Esophagus squamous epithelium (tissue), 5 donors: ENCODE measurements at regions not wholly inside any gene's neighbourhood (a gene's known extent, or its start where the extent isn't known, plus 50 kb on each side); places are given as distances from the start of the nearest gene placed in this dataset.

Source experiments
- DNase-seq: peaks from one replicate; lab custom pipeline; 2025; lab: John Stamatoyannopoulos, UW
- H3K27ac ChIP-seq, 4 donors: fragments of 200-600 bp; sonication (generic); one replicate each; pipeline ENCODE4 v1.5.1; 2016 to 2019; ENCODE audit warnings: mild to moderate bottlenecking in 1 of 4
- H3K27me3 ChIP-seq, 4 donors: fragments of 200-600 bp; sonication (generic); 1 replicate in 3 of 4; 2 replicates in 1 of 4; pipeline versions ENCODE4 v1.5.1 to v1.6.0; 2017 to 2021; ENCODE audit warnings: antibody characterized with exemption in 1 of 4
- H3K36me3 ChIP-seq, 3 donors: fragments of 200-600 bp; sonication (generic); one replicate each; pipeline ENCODE4 v1.5.1; 2016 to 2019
- H3K4me1 ChIP-seq, 3 donors: fragments of 200-600 bp; sonication (generic); one replicate each; pipeline ENCODE4 v1.5.1; 2017 to 2019
- H3K4me3 ChIP-seq, 4 donors: fragments of 200-600 bp; sonication (generic); 1 replicate in 3 of 4; 2 replicates in 1 of 4; pipeline ENCODE4 v1.5.1; 2016 to 2019; ENCODE audit warnings: mild to moderate bottlenecking in 2 of 4, moderate library complexity in 1 of 4
- H3K9me3 ChIP-seq, 3 donors: fragments of 200-600 bp; sonication (generic); one replicate each; pipeline ENCODE4 v1.5.1; 2016 to 2019
- POLR2A ChIP-seq, 4 donors: fragments of 450-650 bp; IDR thresholded peaks; one replicate each; pipeline ENCODE4 v1.6.1; 2017; ENCODE audit warnings: antibody characterized with exemption in 4 of 4, mild to moderate bottlenecking in 4 of 4, moderate library complexity in 3 of 4
- WGBS, 2 donors: methylation state at CpG; one replicate each; pipeline ENCODE4 v1.1.5; 2018; 5-methylcytosine and 5-hydroxymethylcytosine counted together
- intact Hi-C: fragments of 100-400 bp; cut with DNase I; formaldehyde crosslinking; loops from one replicate; pipeline ENCODE4 v1.15.0; 2022
- TF ChIP-seq, protein P1 (sequence below), 6 experiments: fragments of 450-650 bp in 4 of 6; fragments of 200-600 bp in 2 of 6; sonication (generic) in 2 of 6; IDR thresholded peaks; one replicate each; pipeline ENCODE4 v1.5.1; 2016 to 2019; ENCODE audit warnings: antibody characterized with exemption in 6 of 6, mild to moderate bottlenecking in 4 of 6, moderate library complexity in 4 of 6
- donor health status: DM: yes; HTN: yes; CAD: no.

DNA sequence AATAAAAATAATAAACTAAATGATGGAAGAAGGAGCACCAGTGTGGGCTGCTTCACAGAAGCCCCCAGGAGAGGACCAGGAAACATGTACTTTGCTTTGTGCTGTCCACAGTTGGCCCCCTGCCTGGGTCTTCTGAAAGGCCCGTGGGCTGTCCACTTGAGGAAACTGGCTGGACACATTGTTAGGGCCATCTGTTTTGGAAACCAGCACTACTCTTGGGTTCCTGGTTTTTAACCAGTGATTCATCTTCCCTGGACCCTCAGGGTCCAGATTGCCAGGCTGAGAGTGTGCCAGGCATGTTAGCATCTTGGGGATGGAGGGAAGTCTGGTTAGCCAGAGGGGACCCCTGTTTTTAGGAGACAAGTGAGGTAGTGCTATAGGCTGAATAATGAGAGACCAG is 297.2 kb upstream of the C2CD4B start:
- WGBS, 2 donors = 13 to 45% methylated on average over 1 of the region's 1 CpG
- intact Hi-C loops = no loop called here
- H3K36me3 ChIP-seq = no peaks in the 10 kb centered on the region
- H3K27me3 ChIP-seq = no peaks in the 10 kb centered on the region
- H3K4me3 ChIP-seq = no peak overlapping the region
- TF ChIP-seq, protein P1, sequence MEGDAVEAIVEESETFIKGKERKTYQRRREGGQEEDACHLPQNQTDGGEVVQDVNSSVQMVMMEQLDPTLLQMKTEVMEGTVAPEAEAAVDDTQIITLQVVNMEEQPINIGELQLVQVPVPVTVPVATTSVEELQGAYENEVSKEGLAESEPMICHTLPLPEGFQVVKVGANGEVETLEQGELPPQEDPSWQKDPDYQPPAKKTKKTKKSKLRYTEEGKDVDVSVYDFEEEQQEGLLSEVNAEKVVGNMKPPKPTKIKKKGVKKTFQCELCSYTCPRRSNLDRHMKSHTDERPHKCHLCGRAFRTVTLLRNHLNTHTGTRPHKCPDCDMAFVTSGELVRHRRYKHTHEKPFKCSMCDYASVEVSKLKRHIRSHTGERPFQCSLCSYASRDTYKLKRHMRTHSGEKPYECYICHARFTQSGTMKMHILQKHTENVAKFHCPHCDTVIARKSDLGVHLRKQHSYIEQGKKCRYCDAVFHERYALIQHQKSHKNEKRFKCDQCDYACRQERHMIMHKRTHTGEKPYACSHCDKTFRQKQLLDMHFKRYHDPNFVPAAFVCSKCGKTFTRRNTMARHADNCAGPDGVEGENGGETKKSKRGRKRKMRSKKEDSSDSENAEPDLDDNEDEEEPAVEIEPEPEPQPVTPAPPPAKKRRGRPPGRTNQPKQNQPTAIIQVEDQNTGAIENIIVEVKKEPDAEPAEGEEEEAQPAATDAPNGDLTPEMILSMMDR (IDR thresholded peaks at IDR 0.05) = no peak
- no peak for TF ChIP-seq POLR2A (IDR thresholded peaks at IDR 0.05)
- H3K27ac ChIP-seq = no peak overlapping the region
- no peak for DNase-seq
- no peaks in the 10 kb centered on the region for H3K9me3 ChIP-seq
- H3K4me1 ChIP-seq = peaks cover 0 to 2% (median 0%) of the 10 kb centered on the region in 3 donors

DNA sequence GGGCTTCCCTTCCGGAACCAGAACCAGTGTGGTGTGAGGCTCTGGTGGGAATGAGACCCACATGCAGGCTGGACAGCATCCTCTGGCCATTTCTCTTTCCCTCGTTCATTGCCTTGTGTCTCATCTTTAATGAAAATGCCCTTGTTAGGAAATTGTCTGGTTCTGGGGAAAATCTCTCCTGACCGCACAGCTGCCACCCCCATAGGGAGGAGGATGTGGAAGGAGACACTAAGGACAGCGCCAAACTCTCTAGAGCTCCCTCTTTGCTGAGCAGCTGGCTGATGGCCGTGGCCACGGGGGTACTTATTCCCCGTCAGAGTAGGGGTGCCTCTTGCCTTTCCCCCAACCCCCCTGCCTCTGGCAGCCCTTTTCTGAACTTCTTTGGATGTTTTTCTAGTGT is 297.6 kb upstream of the C2CD4B start:
- Histone ChIP-seq H3K36me3 (no peaks in the 10 kb centered on the region), H3K4me1 (no peaks in the 10 kb centered on the region), H3K27me3 (no peaks in the 10 kb centered on the region), H3K9me3 (no peaks in the 10 kb centered on the region), H3K27ac (no peak overlapping the region), H3K4me3 (no peak overlapping the region)
- no peak for TF ChIP-seq POLR2A (IDR thresholded peaks at IDR 0.05)
- TF ChIP-seq, protein P1 (IDR thresholded peaks at IDR 0.05) = no peak
- WGBS, 2 donors = 57 to 81% methylated on average over 7 of the region's 7 CpGs
- DNase-seq = no peak
- intact Hi-C loops = no loop called here

DNA sequence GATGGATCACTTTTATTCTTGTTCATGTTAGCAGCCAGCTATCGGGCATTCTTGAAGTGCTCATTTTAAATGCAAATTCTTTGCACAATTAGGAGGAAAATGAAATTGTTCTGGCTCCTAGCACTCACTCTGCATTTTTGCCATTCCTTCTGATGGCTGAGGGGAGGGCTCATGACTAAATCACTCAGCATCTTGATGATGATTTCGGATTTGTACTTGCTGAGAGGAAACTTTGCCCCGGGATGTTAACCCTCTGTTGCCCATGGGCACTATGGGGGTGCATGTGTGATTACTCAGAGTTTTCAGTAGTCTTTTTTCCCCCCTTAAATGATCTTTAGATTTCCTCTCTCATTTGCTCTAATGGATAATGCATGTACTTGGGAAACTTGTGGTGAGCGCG is 299.6 kb upstream of the C2CD4B start:
- TF ChIP-seq POLR2A (IDR thresholded peaks at IDR 0.05) = no peak
- TF ChIP-seq, protein P1 (IDR thresholded peaks at IDR 0.05) = no peak
- DNase-seq = no peak
- 43 to 53% methylated on average over 5 of the region's 5 CpGs for WGBS, 2 donors
- no peaks in the 10 kb centered on the region for H3K27me3 ChIP-seq
- no peaks in the 10 kb centered on the region for H3K9me3 ChIP-seq
- H3K27ac ChIP-seq = no peak overlapping the region
- intact Hi-C loops = no loop called here
- H3K4me1 ChIP-seq = peaks cover 0 to 11% (median 0%) of the 10 kb centered on the region in 3 donors
- H3K36me3 ChIP-seq = no peaks in the 10 kb centered on the region
- H3K4me3 ChIP-seq = no peak overlapping the region

DNA sequence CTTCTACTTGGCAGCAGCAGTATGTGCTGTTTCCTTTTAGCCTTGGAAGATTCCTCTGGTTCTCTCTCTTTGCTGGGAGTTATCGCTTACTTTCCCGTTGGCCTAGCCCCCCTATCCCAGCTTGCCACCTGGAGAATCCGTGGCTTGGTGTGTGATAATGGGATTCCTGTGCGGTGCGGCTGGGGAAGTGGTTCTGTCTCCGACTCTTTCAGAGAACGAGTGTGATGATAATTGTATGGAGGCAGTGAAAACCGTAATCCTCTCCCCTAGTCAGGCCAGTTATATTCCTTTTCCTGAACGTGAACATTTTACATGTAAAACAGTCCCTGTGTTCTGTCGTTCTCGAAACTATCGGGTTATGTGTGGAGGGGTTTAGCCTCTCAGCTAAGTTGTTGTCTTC is 300.1 kb upstream of the C2CD4B start:
- Histone ChIP-seq H3K36me3 (no peaks in the 10 kb centered on the region), H3K27ac (no peak overlapping the region), H3K4me1 (peaks cover 0 to 12% (median 3%) of the 10 kb centered on the region in 3 donors), H3K4me3 (no peak overlapping the region), H3K9me3 (no peaks in the 10 kb centered on the region), H3K27me3 (no peaks in the 10 kb centered on the region)
- no peak for DNase-seq
- TF ChIP-seq POLR2A (IDR thresholded peaks at IDR 0.05) = no peak
- TF ChIP-seq, protein P1 (IDR thresholded peaks at IDR 0.05) = no peak
- WGBS, 2 donors = 72 to 82% methylated on average over 8 to 12 of the region's 12 CpGs
- intact Hi-C loops = no loop called here

DNA sequence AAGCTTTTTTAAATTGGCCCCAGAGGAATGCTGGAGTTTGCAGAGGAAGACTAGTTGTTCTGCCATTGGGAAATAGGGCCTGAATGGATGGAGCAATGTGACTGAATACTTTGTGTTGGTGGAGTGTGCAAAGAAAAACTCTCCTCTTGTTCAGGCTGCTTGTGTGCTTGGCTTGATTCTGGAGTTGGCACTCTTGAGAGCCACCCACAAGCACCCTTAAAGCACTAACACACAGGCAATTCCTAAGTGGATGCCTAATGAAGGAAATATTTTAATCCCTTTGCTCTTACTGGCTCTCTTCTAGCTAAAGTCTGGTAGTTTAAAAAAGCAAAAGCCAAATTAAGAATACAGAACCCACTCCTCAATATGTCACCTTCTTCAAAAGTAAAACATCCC is 304.4 kb upstream of the C2CD4B start:
- Histone ChIP-seq H3K36me3 (no peaks in the 10 kb centered on the region), H3K4me3 (no peak overlapping the region), H3K27ac (peak overlapping the region; percentile 35 to 85 (median 72)), H3K4me1 (peaks cover 0 to 33% (median 9%) of the 10 kb centered on the region in 3 donors), H3K27me3 (no peaks in the 10 kb centered on the region), H3K9me3 (no peaks in the 10 kb centered on the region)
- TF ChIP-seq POLR2A (IDR thresholded peaks at IDR 0.05) = no peak
- TF ChIP-seq, protein P1 (IDR thresholded peaks at IDR 0.05) = no peak
- no peak for DNase-seq
- intact Hi-C loops = no loop called here
